Upper lobe of right lung (tissue), 1 donor: ENCODE measurements at regions not wholly inside any gene's neighbourhood (a gene's known extent, or its start where the extent isn't known, plus 50 kb on each side); places are given as distances from the start of the nearest gene placed in this dataset.

Source experiments
- ATAC-seq: fragments of 200-7000 bp; cut with Tn5 transposase; one replicate; pipeline ENCODE4 v1.9.1; 2020; ENCODE audit warnings: mild to moderate bottlenecking, moderate library complexity
- DNase-seq: peaks from one replicate; pipeline ENCODE4 v3.0.0-alpha.2; 2020
- H3K27ac ChIP-seq: fragments of 200-600 bp; one replicate; pipeline ENCODE4 v1.8.0; 2022
- H3K27me3 ChIP-seq: fragments of 200-600 bp; one replicate; pipeline ENCODE4 v1.8.0; 2022; ENCODE audit warnings: mild to moderate bottlenecking
- H3K36me3 ChIP-seq: fragments of 200-600 bp; one replicate; pipeline ENCODE4 v1.8.0; 2022
- H3K4me1 ChIP-seq: fragments of 200-600 bp; one replicate; pipeline ENCODE4 v1.8.0; 2022
- H3K4me3 ChIP-seq: fragments of 200-600 bp; one replicate; pipeline ENCODE4 v1.8.0; 2022; ENCODE audit warnings: mild to moderate bottlenecking
- H3K9me3 ChIP-seq: fragments of 200-600 bp; one replicate; pipeline ENCODE4 v1.8.0; 2022
- intact Hi-C: fragments of 100-400 bp; cut with DNase I; formaldehyde crosslinking; loops from one replicate; pipeline ENCODE4 v1.11.0; 2022
- TF ChIP-seq, protein P1 (sequence below): fragments of 200-600 bp; IDR thresholded peaks from one replicate; pipeline ENCODE4 v1.8.0; 2022; ENCODE audit warnings: antibody characterized with exemption
- donor health status: DM: no; HTN: yes; CAD: no; lungs with severe emphysema.

- TF ChIP-seq, protein P1, sequence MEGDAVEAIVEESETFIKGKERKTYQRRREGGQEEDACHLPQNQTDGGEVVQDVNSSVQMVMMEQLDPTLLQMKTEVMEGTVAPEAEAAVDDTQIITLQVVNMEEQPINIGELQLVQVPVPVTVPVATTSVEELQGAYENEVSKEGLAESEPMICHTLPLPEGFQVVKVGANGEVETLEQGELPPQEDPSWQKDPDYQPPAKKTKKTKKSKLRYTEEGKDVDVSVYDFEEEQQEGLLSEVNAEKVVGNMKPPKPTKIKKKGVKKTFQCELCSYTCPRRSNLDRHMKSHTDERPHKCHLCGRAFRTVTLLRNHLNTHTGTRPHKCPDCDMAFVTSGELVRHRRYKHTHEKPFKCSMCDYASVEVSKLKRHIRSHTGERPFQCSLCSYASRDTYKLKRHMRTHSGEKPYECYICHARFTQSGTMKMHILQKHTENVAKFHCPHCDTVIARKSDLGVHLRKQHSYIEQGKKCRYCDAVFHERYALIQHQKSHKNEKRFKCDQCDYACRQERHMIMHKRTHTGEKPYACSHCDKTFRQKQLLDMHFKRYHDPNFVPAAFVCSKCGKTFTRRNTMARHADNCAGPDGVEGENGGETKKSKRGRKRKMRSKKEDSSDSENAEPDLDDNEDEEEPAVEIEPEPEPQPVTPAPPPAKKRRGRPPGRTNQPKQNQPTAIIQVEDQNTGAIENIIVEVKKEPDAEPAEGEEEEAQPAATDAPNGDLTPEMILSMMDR = no peak
- H3K36me3 ChIP-seq = no peaks in the 10 kb centered on the region
- intact Hi-C loops = no loop called here
- no peak for DNase-seq
- H3K4me3 ChIP-seq = no peak overlapping the region
- H3K9me3 ChIP-seq = no peaks in the 10 kb centered on the region
- no peaks in the 10 kb centered on the region for H3K27me3 ChIP-seq
- no peak overlapping the region for H3K27ac ChIP-seq
- ATAC-seq = no peak
- H3K4me1 ChIP-seq = no peaks in the 10 kb centered on the region
These were observed 85.1 kb upstream of the USP9Y start for GRCh38 chrY:12615733-12616446.

- Histone ChIP-seq H3K4me3 (no peak overlapping the region), H3K27ac (no peak overlapping the region), H3K4me1 (no peaks in the 10 kb centered on the region), H3K9me3 (no peaks in the 10 kb centered on the region), H3K36me3 (no peaks in the 10 kb centered on the region), H3K27me3 (no peaks in the 10 kb centered on the region)
- TF ChIP-seq, protein P1 = peak; percentile 27
- DNase-seq (no peak), ATAC-seq (peak; percentile 66)
- intact Hi-C loops = no loop called here
These were observed 79.5 kb upstream of the USP9Y start for GRCh38 chrY:12621454-12622081.

GRCh38 chrY:12623204-12623603 lies 77.8 kb upstream of the USP9Y start:
- intact Hi-C loops = no loop called here
- H3K4me1 ChIP-seq = no peaks in the 10 kb centered on the region
- no peaks in the 10 kb centered on the region for H3K27me3 ChIP-seq
- H3K36me3 ChIP-seq = no peaks in the 10 kb centered on the region
- DNase-seq = no peak
- H3K9me3 ChIP-seq = no peaks in the 10 kb centered on the region
- H3K4me3 ChIP-seq = no peak overlapping the region
- no peak for ATAC-seq
- no peak overlapping the region for H3K27ac ChIP-seq
- TF ChIP-seq, protein P1 = no peak

GRCh38 chrY:12642986-12643385 lies 58.0 kb upstream of the USP9Y start:
- H3K4me1 ChIP-seq = no peaks in the 10 kb centered on the region
- H3K4me3 ChIP-seq = no peak overlapping the region
- TF ChIP-seq, protein P1 = no peak
- no peak for DNase-seq
- no peak for ATAC-seq
- intact Hi-C loops = no loop called here
- H3K9me3 ChIP-seq = no peaks in the 10 kb centered on the region
- no peak overlapping the region for H3K27ac ChIP-seq
- no peaks in the 10 kb centered on the region for H3K27me3 ChIP-seq
- no peaks in the 10 kb centered on the region for H3K36me3 ChIP-seq

DNA sequence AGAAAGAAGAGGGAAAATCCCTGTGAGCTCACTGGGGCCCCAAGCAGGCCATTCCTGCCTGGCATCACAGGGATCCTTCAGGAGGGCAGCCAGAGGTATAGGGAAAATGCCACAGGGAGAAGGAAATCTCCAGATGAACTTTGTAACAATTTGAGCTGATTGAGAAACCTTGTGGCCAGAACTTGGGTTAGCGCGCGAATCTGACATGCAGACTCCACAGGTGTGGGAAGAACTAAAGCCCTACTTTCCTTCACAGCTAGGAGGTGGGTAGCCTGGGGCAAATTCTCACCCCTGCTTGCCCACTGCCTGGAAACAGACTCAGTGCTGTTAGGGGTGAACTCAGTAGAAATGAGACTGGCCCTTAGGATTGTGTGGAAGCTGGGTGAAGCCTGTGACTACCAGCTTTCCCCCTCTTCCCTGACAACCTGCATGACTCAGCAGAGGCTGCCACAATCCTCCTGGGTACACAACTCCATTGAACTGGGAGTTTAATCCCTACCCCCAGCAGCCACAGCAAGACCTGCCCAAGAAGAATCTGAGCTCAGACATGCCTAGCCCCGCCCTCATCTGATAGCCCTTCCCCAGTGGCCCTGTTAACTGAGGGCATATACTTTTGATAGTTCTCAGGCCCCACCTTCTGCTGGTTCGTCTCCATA lies 57.2 kb upstream of the USP9Y start:
- TF ChIP-seq, protein P1 = no peak
- no peaks in the 10 kb centered on the region for H3K36me3 ChIP-seq
- H3K27ac ChIP-seq = no peak overlapping the region
- no peak for ATAC-seq
- no peaks in the 10 kb centered on the region for H3K4me1 ChIP-seq
- DNase-seq = no peak
- no peak overlapping the region for H3K4me3 ChIP-seq
- H3K9me3 ChIP-seq = no peaks in the 10 kb centered on the region
- no peaks in the 10 kb centered on the region for H3K27me3 ChIP-seq
- intact Hi-C loops = no loop called here
